Renal cortex interstitium (tissue), 11 donors: ENCODE measurements at regions not wholly inside any gene's neighbourhood (a gene's known extent, or its start where the extent isn't known, plus 50 kb on each side); places are given as distances from the start of the nearest gene placed in this dataset.

Source experiments
- DNase-seq, 11 donors: peaks; one replicate each; pipeline ENCODE4 v3.0.0-alpha.2; 2013; ENCODE audit warnings: low read depth in 9 of 11, low spot score in 4 of 11; ENCODE audit errors: extremely low read depth in 1 of 11

DNA sequence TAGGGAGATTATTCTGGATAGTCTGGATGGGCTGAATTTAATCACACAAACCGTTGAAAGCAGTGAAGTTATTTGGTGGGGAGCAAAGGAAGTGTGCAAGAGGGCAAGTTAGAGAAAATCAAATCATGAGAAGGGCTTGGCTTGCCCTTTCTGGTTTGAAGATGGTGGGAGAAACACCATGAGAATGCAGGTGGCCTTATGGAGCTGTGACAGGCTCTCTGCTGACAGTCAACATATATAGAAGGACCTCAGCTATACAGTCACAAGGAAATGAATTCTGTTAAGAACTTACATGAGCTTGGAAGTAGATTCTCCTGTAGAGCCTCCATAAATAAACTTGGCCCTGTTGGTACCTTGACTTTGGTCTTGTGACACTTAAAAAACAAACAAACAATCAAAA is 72.3 kb downstream of the GMNC start:
- no peak for DNase-seq

GRCh38 chr3:190786898-190787297 is 75.6 kb downstream of the GMNC start:
- no peak for DNase-seq

GRCh38 chr3:190785047-190785446 is 77.4 kb downstream of the GMNC start:
- DNase-seq = no peak

DNA sequence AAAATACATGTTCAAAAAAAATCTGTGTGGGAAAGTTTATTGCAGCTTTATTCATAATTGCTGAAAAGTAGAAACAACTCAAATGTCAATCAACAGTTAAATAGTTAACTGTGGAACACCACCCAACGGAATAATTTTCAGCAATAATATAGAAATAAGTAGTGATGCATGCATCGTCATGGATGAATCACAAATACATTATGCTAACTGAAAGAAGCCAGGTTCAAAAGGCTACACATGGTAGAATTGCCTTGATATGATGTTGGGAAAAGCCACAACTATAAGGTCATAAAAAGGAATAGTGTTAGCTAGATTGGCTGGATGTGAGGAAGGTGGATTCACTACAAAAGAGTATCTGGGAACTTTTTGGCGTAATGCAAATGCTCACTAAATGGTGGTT is 82.0 kb downstream of the GMNC start:
- no peak for DNase-seq

- no peak for DNase-seq
Measured at GRCh38 chr3:190774633-190775032, 87.9 kb downstream of the GMNC start.

GRCh38 chr3:190773948-190774347 is 88.5 kb downstream of the GMNC start:
- no peak for DNase-seq

DNA sequence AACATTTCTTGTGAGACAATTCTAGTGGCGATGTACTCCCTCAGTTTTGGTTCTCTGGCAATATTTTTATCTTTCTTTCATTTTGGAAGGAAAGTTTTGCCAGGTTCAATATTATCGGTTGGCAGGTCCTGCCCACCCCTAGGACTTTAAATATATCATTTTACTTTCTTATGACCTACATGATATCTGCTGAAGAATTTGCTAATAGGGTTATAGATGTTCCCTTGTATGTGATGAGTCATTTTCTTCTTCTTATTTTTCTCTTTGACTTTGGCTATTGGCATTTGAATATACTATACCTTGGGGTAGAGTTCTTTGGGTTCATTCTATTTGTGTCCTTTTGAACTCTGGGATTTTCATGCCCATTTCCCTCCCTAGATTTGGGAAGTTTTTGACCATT is 89.7 kb downstream of the GMNC start:
- DNase-seq = no peak

- DNase-seq = no peak
Measured at GRCh38 chr3:190768891-190769290, 93.6 kb downstream of the GMNC start.

GRCh38 chr3:190767851-190768250 is 94.6 kb downstream of the GMNC start:
- no peak for DNase-seq

DNA sequence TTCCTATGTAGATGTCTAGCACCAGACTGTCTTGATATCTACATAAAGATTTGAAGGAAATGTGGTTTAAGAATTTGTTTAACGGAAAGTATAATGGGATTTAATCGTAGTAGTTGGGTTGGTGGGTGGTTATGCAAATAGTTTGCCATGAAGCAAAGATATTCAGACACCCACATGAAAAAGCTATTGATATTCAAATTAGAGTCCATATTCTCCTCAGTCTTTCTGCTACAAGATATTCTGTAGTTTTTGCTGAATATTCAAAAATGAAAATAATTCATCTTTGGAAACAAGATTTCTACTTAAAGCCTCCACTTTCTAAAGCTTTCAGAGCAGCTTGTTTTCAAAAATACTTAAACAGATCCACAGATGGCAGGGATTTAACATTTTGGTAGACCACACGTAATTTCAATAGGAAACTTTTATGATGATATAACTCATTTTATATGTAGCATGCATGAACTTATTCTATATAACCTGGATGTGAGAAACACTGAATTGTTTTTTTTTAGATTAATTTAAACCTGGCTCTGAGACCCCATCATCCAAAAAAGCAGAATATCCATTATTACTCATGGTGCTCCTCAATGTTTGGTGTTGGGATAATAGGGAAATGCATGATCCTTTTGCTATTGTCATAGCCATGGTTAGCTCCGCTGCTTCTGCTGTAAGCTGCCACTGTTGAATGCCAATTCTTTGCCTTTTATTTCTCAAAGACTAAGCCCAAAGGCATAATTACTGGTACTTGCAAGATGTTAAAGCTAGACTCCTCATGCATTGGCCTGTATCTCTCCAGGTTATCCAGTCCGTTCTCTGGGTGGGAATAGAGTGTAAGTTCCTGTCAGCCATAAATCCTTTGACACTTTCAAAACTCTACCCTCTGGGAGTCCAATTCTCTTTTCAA is 98.0 kb downstream of the GMNC start:
- DNase-seq = no peak

- DNase-seq = no peak
Measured at GRCh38 chr3:190762801-190763200, 99.7 kb downstream of the GMNC start.

DNA sequence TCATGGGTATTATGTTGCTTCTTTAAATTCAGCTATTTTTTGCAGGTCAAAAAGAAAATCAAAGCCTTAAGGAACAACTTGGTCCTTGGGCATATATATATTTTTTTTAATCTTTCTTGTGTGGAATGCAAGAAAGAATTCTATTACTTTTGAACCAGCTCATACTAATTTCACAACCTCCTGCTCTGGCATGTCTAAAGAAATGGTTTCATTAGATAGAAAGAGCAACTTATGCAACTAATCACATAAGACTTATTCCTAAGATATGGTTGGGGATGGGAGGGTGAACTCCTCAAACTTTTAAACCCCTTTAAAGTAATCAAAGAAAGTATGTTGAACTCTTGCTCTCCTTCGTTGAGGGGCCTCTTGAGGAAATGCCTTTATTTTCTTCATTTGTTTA is 114.9 kb downstream of the GMNC start:
- DNase-seq = no peak

DNA sequence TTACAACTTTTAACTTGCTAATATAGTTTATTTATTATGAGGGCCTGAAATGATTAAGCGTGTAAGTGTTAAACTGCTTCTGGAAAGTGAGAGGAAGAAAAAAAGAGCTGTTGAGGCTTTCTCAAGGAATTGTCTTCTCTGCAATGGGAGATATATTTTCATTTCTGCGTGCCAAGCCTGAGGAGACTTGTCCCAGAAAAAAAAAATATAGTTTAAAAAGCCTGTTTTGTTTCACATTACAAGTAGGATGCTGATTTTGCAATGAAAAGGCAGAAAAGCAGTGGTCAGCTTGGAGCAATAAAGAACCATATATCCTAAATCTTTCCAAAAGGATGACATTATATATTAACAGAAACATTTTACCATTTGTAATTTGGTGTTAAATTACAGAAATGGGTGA is 115.5 kb downstream of the GMNC start:
- no peak for DNase-seq

GRCh38 chr3:190746531-190746930 is 116.0 kb downstream of the GMNC start:
- DNase-seq = no peak

- DNase-seq = no peak
Measured at GRCh38 chr3:190741788-190742187, 120.7 kb downstream of the GMNC start.

- no peak for DNase-seq
Measured at GRCh38 chr3:190739641-190740185, 122.8 kb downstream of the GMNC start.

DNA sequence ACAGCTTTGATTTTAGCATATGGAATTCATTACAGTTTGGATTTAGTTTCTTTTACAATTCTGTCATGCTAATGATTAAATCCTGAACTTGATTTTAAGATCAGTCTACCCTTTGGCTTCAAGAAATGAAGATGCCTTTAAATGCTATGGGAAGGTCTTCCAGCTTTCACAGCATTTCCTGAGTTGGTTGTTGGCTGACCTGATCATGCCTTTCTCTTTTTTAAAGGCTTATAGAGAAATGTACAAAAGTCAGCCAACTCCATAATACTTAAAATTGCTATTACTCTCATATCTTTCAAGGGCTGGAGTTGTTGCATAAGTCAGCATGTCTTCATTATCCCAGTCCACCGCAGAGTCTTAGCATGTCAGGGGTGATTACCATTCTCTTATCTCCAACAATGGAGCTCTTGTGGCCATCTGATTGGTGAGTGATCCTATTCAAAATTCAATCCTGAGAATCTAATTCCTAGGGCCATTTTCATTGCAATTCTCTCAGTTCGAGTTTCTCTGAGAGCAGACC is 123.8 kb downstream of the GMNC start:
- no peak for DNase-seq

DNA sequence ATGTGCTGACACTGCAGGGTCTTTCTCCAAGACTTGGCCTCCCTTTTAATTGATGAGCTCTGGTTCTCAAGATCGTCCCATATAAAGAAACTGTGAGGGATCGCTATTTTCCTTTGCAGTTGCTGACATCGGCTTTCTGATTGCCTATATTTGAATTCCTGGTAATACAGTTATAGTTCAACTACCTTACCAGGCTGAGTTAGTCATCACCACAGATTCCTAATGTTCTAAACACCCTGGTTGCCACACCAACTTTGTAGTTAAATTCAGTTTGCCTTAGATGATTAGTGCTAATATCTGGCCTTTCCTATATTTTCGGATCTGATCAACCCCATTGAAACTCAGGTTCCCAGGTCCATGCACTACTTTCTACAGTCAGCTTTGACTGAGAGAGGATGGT is 125.0 kb downstream of the GMNC start:
- DNase-seq = no peak

DNA sequence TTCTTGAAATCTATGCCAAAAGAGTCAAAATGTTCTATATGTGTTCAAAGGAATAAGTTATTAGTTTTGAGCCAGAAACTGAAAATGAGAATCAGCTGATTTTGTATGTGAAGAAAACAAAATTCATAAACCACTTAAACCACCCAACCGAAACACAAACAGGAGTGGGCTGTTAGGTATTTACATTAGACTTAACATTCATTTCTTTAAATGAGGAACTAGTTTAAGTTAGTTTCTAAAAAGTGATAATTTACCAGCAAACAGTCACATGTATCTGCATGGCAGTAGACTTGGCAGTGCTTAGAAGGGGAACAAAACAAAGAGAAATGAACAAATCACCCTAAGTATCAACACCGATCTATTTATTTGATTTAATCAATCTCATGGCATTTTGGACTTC is 128.0 kb downstream of the GMNC start:
- DNase-seq = no peak

GRCh38 chr3:190733591-190734146 is 128.8 kb downstream of the GMNC start:
- DNase-seq = peak in 1 of 11 donors; percentile 20
